ENCODE measurements at regions not wholly inside any gene's neighbourhood (a gene's known extent, or its start where the extent isn't known, plus 50 kb on each side); places are given as distances from the start of the nearest gene placed in this dataset.
"Not testable (repeated sequence)": the region's sequence is repeated elsewhere in the genome, so short reads cannot be mapped to it uniquely, and the experiment has no call there.

GRCh38 chr7:14973712-14974428 lies 71.3 kb upstream of the DGKB start:
- no peak for ATAC-seq
- TF ChIP-seq ESRRG (CRISPR knock-in tag; IDR thresholded peaks at IDR 0.05) (no peak), GLIS3 (CRISPR knock-in tag; IDR thresholded peaks at IDR 0.05) (no peak), ARNTL (CRISPR knock-in tag; IDR thresholded peaks at IDR 0.05; ENCODE audit: borderline replicate concordance, low read depth) (no peak), SNAI2 (CRISPR knock-in tag; IDR thresholded peaks at IDR 0.05) (no peak), RARB (CRISPR knock-in tag; IDR thresholded peaks at IDR 0.05) (no peak), CSRNP3 (CRISPR knock-in tag; IDR thresholded peaks at IDR 0.05) (no peak), ZFP30 (CRISPR knock-in tag; IDR thresholded peaks at IDR 0.05) (no peak)

DNA sequence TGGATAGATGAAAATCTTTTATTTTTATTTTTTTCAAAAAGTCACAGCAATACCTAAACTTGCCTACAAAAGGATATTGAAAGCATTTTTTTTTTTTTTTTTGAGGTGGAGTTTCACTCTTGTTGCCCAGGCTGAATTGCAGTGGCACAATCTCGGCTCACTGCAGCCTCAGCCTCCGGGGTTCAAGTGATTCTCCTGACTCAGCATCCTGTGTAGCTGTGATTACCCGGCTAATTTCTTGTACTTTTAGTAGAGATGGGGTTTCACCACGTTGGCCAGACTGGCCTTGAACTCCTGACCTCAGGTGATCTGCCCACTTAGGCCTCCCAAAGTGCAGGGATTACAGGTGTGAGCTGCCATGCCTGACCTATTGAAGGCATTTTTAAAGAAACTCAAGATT lies 69.1 kb upstream of the DGKB start:
- ATAC-seq, result not testable (repeated sequence)

DNA sequence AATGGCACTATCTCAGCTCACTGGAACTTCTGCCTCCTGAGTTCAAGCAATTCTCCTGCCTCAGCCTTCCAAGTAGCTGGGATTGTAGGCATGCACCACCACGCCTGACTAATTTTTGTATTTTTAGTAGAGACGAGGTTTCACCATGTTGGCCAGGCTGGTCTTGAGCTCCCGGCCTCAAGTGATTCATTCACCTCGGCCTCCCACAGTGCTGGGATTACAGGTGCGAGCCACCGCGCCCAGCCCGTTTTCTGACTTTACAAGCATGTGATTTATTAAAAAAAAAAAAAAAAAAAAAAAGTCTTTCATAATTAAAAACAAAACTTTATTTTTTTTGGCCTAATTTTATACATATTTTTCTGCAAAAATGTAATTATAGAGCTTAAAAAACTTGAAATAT lies 64.8 kb upstream of the DGKB start:
- ATAC-seq, result not testable (repeated sequence)

GRCh38 chr7:14962778-14963177 lies 60.2 kb upstream of the DGKB start:
- ATAC-seq, result no peak
- TF ChIP-seq, protein P1, sequence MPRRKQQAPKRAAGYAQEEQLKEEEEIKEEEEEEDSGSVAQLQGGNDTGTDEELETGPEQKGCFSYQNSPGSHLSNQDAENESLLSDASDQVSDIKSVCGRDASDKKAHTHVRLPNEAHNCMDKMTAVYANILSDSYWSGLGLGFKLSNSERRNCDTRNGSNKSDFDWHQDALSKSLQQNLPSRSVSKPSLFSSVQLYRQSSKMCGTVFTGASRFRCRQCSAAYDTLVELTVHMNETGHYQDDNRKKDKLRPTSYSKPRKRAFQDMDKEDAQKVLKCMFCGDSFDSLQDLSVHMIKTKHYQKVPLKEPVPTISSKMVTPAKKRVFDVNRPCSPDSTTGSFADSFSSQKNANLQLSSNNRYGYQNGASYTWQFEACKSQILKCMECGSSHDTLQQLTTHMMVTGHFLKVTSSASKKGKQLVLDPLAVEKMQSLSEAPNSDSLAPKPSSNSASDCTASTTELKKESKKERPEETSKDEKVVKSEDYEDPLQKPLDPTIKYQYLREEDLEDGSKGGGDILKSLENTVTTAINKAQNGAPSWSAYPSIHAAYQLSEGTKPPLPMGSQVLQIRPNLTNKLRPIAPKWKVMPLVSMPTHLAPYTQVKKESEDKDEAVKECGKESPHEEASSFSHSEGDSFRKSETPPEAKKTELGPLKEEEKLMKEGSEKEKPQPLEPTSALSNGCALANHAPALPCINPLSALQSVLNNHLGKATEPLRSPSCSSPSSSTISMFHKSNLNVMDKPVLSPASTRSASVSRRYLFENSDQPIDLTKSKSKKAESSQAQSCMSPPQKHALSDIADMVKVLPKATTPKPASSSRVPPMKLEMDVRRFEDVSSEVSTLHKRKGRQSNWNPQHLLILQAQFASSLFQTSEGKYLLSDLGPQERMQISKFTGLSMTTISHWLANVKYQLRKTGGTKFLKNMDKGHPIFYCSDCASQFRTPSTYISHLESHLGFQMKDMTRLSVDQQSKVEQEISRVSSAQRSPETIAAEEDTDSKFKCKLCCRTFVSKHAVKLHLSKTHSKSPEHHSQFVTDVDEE (CRISPR knock-in tag; IDR thresholded peaks at IDR 0.05), result no peak
- TF ChIP-seq ARNTL (CRISPR knock-in tag; IDR thresholded peaks at IDR 0.05; ENCODE audit: borderline replicate concordance, low read depth) (no peak), RARB (CRISPR knock-in tag; IDR thresholded peaks at IDR 0.05) (no peak), SNAI2 (CRISPR knock-in tag; IDR thresholded peaks at IDR 0.05) (no peak), ZNF8 (CRISPR knock-in tag; IDR thresholded peaks at IDR 0.05) (no peak), GLIS3 (CRISPR knock-in tag; IDR thresholded peaks at IDR 0.05) (no peak), PPARA (CRISPR knock-in tag; IDR thresholded peaks at IDR 0.05; ENCODE audit: borderline replicate concordance) (no peak), CSDC2 (CRISPR knock-in tag; IDR thresholded peaks at IDR 0.05) (no peak), ISL1 (CRISPR knock-in tag; IDR thresholded peaks at IDR 0.05) (no peak), ZNF565 (CRISPR knock-in tag; conservative IDR thresholded peaks at IDR 0.05; ENCODE audit: low read depth) (no peak)
- TF ChIP-seq, protein P2, sequence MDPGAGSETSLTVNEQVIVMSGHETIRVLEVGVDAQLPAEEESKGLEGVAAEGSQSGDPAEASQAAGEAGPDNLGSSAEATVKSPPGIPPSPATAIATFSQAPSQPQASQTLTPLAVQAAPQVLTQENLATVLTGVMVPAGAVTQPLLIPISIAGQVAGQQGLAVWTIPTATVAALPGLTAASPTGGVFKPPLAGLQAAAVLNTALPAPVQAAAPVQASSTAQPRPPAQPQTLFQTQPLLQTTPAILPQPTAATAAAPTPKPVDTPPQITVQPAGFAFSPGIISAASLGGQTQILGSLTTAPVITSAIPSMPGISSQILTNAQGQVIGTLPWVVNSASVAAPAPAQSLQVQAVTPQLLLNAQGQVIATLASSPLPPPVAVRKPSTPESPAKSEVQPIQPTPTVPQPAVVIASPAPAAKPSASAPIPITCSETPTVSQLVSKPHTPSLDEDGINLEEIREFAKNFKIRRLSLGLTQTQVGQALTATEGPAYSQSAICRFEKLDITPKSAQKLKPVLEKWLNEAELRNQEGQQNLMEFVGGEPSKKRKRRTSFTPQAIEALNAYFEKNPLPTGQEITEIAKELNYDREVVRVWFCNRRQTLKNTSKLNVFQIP (CRISPR knock-in tag; IDR thresholded peaks at IDR 0.05; ENCODE audit: borderline replicate concordance, low read depth), result no peak
- TF ChIP-seq, protein P3, sequence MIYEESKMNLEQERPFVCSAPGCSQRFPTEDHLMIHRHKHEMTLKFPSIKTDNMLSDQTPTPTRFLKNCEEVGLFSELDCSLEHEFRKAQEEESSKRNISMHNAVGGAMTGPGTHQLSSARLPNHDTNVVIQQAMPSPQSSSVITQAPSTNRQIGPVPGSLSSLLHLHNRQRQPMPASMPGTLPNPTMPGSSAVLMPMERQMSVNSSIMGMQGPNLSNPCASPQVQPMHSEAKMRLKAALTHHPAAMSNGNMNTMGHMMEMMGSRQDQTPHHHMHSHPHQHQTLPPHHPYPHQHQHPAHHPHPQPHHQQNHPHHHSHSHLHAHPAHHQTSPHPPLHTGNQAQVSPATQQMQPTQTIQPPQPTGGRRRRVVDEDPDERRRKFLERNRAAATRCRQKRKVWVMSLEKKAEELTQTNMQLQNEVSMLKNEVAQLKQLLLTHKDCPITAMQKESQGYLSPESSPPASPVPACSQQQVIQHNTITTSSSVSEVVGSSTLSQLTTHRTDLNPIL (CRISPR knock-in tag; IDR thresholded peaks at IDR 0.05; ENCODE audit: low read depth), result no peak

DNA sequence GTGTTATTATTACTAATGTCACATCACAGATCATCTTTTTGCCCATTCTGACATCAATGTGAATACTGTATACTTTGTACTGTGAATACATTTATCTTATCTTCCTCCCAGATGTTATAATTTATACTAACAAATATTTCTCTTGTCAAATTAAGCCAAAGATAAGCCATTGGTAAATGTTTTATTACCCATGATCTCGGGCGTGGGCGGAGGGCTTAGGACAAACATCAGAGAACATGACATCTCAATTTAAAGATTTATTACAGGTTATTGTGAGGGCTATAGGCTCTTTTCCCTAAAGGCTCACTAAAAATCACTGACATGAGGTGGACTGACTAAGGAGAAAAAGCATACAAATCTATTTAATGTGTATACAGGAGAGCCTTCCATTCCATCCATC lies 58.2 kb upstream of the DGKB start:
- no peak for TF ChIP-seq GLIS3 (CRISPR knock-in tag; IDR thresholded peaks at IDR 0.05)
- TF ChIP-seq, protein P1 (CRISPR knock-in tag; IDR thresholded peaks at IDR 0.05), result peak; percentile 62; the same call in 1 of the 2 replicates
- TF ChIP-seq TCF4 (CRISPR knock-in tag; IDR thresholded peaks at IDR 0.05; ENCODE audit: borderline replicate concordance), result 0 out of 2 replicates have a peak, but pooled peaks have one; percentile 14
- ATAC-seq, result no peak

All from SK-N-SH treated with all-trans-retinoic acid at 6 μM for 48 hours (cell line).